HEK293 (cell line): ENCODE measurements at regions not wholly inside any gene's neighbourhood (a gene's known extent, or its start where the extent isn't known, plus 50 kb on each side); places are given as distances from the start of the nearest gene placed in this dataset.
A peak's percentile ranks its signal among the peaks of the same experiment; 100 is the strongest.

Experiments
- EGR2 ChIP-seq: fragments of 450-650 bp; formaldehyde crosslinking; IDR thresholded peaks from 2 replicates; pipeline ENCODE4 v1.5.1; 2016; ENCODE audit warnings: low read depth, missing biosample characterization, missing genetic modification characterization
- OSR2 ChIP-seq: fragments of 450-650 bp; formaldehyde crosslinking; IDR thresholded peaks from 2 replicates; pipeline ENCODE4 v1.5.1; 2016; ENCODE audit warnings: missing biosample characterization, missing genetic modification characterization
- PRDM1 ChIP-seq: fragments of 450-650 bp; formaldehyde crosslinking; IDR thresholded peaks from 2 replicates; pipeline ENCODE4; 2016; ENCODE audit warnings: missing biosample characterization, missing genetic modification characterization
- PRDM10 ChIP-seq: fragments of 450-650 bp; formaldehyde crosslinking; IDR thresholded peaks from 2 replicates; pipeline ENCODE4 v1.5.1; 2016; ENCODE audit warnings: missing biosample characterization, missing genetic modification characterization
- SALL2 ChIP-seq: fragments of 450-650 bp; formaldehyde crosslinking; IDR thresholded peaks from 2 replicates; pipeline ENCODE4 v1.5.0; 2017; ENCODE audit warnings: missing biosample characterization, mild to moderate bottlenecking, missing genetic modification characterization, borderline replicate concordance
- TCF7L2 ChIP-seq: IDR thresholded peaks from 2 replicates; pipeline ENCODE4 v1.6.1; 2011; ENCODE audit warnings: low read depth, mild to moderate bottlenecking, inconsistent platforms, low read length, moderate library complexity, borderline replicate concordance
- TSHZ1 ChIP-seq: fragments of 450-650 bp; formaldehyde crosslinking; IDR thresholded peaks from 2 replicates; pipeline ENCODE4 v1.5.1; 2016; ENCODE audit warnings: missing biosample characterization, missing genetic modification characterization, borderline replicate concordance
- WT1 ChIP-seq: fragments of 450-650 bp; formaldehyde crosslinking; IDR thresholded peaks from 2 replicates; pipeline ENCODE4 v1.5.1; 2016; ENCODE audit warnings: missing biosample characterization, missing genetic modification characterization
- ZBTB26 ChIP-seq: fragments of 450-650 bp; formaldehyde crosslinking; optimal IDR thresholded peaks from 2 replicates; pipeline ENCODE3; 2016; ENCODE audit warnings: missing biosample characterization, mild to moderate bottlenecking, missing genetic modification characterization
- ZFHX2 ChIP-seq: fragments of 450-650 bp; formaldehyde crosslinking; conservative IDR thresholded peaks from 2 replicates; pipeline ENCODE4 v1.5.1; 2016; ENCODE audit warnings: missing biosample characterization, missing genetic modification characterization
- ZNF140 ChIP-seq: fragments of 450-650 bp; formaldehyde crosslinking; IDR thresholded peaks from 2 replicates; pipeline ENCODE4 v1.5.1; 2016; ENCODE audit warnings: missing biosample characterization, missing genetic modification characterization
- ZNF2 ChIP-seq: fragments of 450-650 bp; formaldehyde crosslinking; IDR thresholded peaks from 2 replicates; pipeline ENCODE4 v1.5.1; 2016; ENCODE audit warnings: missing biosample characterization, missing genetic modification characterization
- ZNF26 ChIP-seq: fragments of 450-650 bp; formaldehyde crosslinking; IDR thresholded peaks from 2 replicates; pipeline ENCODE4 v1.5.1; 2016; ENCODE audit warnings: missing biosample characterization, missing genetic modification characterization
- ZNF280C ChIP-seq: fragments of 450-650 bp; formaldehyde crosslinking; IDR thresholded peaks from 2 replicates; pipeline ENCODE4 v1.5.1; 2016; ENCODE audit warnings: missing biosample characterization, missing genetic modification characterization
- ZNF302 ChIP-seq: fragments of 450-650 bp; formaldehyde crosslinking; IDR thresholded peaks from 2 replicates; pipeline ENCODE4 v1.5.1; 2016; ENCODE audit warnings: missing biosample characterization, missing genetic modification characterization, low read depth
- ZNF350 ChIP-seq: fragments of 450-650 bp; formaldehyde crosslinking; IDR thresholded peaks from 2 replicates; pipeline ENCODE4 v1.5.0; 2017; ENCODE audit warnings: missing biosample characterization, mild to moderate bottlenecking, missing genetic modification characterization
- ZNF362 ChIP-seq: fragments of 450-650 bp; formaldehyde crosslinking; IDR thresholded peaks from 2 replicates; pipeline ENCODE4 v1.5.1; 2016; ENCODE audit warnings: missing biosample characterization, missing genetic modification characterization
- ZNF37A ChIP-seq: fragments of 450-650 bp; IDR thresholded peaks from 2 replicates; pipeline ENCODE4 v1.5.1; 2018; ENCODE audit warnings: missing biosample characterization, missing genetic modification characterization
- ZNF394 ChIP-seq: fragments of 450-650 bp; formaldehyde crosslinking; IDR thresholded peaks from 2 replicates; pipeline ENCODE4 v1.5.1; 2016; ENCODE audit warnings: missing biosample characterization, missing genetic modification characterization, mild to moderate bottlenecking, moderate library complexity, borderline replicate concordance
- ZNF426 ChIP-seq: fragments of 450-650 bp; formaldehyde crosslinking; IDR thresholded peaks from 2 replicates; pipeline ENCODE4 v1.5.1; 2017; ENCODE audit warnings: missing biosample characterization, missing genetic modification characterization, mild to moderate bottlenecking, inconsistent platforms, moderate library complexity
- ZNF449 ChIP-seq: fragments of 450-650 bp; formaldehyde crosslinking; IDR thresholded peaks from 2 replicates; pipeline ENCODE4 v1.5.1; 2017; ENCODE audit warnings: missing biosample characterization, mild to moderate bottlenecking, missing genetic modification characterization, moderate library complexity
- ZNF48 ChIP-seq: fragments of 450-650 bp; formaldehyde crosslinking; IDR thresholded peaks from 2 replicates; pipeline ENCODE4 v1.5.1; 2016; ENCODE audit warnings: missing biosample characterization, missing genetic modification characterization
- ZXDB ChIP-seq: fragments of 450-650 bp; formaldehyde crosslinking; IDR thresholded peaks from 2 replicates; pipeline ENCODE4 v1.5.1; 2016; ENCODE audit warnings: missing biosample characterization, missing genetic modification characterization

- TF ChIP-seq ZNF449 (tag by site-specific recombination) (no peak), ZNF350 (tag by site-specific recombination) (no peak), TCF7L2 (peak; percentile 99), SALL2 (no peak), PRDM10 (tag by site-specific recombination) (no peak), ZNF2 (tag by site-specific recombination) (no peak), ZNF48 (no peak), ZBTB26 (tag by site-specific recombination) (no peak), ZNF26 (tag by site-specific recombination) (no peak), ZNF362 (tag by site-specific recombination) (no peak), ZNF280C (tag by site-specific recombination) (no peak), PRDM1 (tag by site-specific recombination) (no peak), ZNF394 (tag by site-specific recombination) (no peak), ZNF140 (tag by site-specific recombination) (no peak), WT1 (tag by site-specific recombination) (0 out of 2 replicates have a peak, but pooled peaks have one; percentile 29), OSR2 (tag by site-specific recombination) (peak; percentile 65), ZNF302 (no peak), EGR2 (peak; percentile 67; the same call in 1 of the 2 replicates), ZXDB (tag by site-specific recombination) (peak; percentile 38; the same call in 1 of the 2 replicates), ZNF37A (tag by site-specific recombination) (no peak), TSHZ1 (tag by site-specific recombination) (peak; percentile 44; the same call in 1 of the 2 replicates), ZFHX2 (tag by site-specific recombination) (peak; percentile 79), ZNF426 (tag by site-specific recombination) (no peak)
Observed at GRCh38 chr2:120935339-120936313, 200.0 kb downstream of the GLI2 start (continued).
